Psoas muscle (tissue), 7 donors: ENCODE measurements at regions not wholly inside any gene's neighbourhood (a gene's known extent, or its start where the extent isn't known, plus 50 kb on each side); places are given as distances from the start of the nearest gene placed in this dataset.

Experiments used
- ATAC-seq, 4 donors: fragments of 200-7000 bp; cut with Tn5 transposase; one replicate each; pipeline ENCODE4 v1.9.1; 2020; ENCODE audit warnings: moderate library complexity in 3 of 4, mild to moderate bottlenecking in 2 of 4
- DNase-seq, 2 donors: peaks; one replicate each; pipeline ENCODE4 v3.0.0-alpha.2; 2020
- H3K27ac ChIP-seq: fragments of 200-600 bp; one replicate; pipeline ENCODE4 v1.8.0; 2022
- H3K27me3 ChIP-seq, 3 donors: fragments of 200-600 bp in 1 of 3; one replicate each; pipeline versions ENCODE4 v1.6.1 to v1.8.0; 2013 to 2022; ENCODE audit warnings: low read length in 2 of 3, mild to moderate bottlenecking in 2 of 3, moderate library complexity in 1 of 3; ENCODE audit not compliant: insufficient read depth in 3 of 3
- H3K36me3 ChIP-seq, 2 donors: fragments of 200-600 bp in 1 of 2; one replicate each; pipeline versions ENCODE4 v1.6.1 to v1.8.0; 2013 to 2022; ENCODE audit warnings: low read depth in 1 of 2, mild to moderate bottlenecking in 1 of 2, moderate library complexity in 1 of 2; ENCODE audit not compliant: insufficient read depth in 1 of 2
- H3K4me1 ChIP-seq: fragments of 200-600 bp; one replicate; pipeline ENCODE4 v1.8.0; 2022
- H3K4me3 ChIP-seq: fragments of 200-600 bp; one replicate; pipeline ENCODE4 v1.8.0; 2022; ENCODE audit warnings: mild to moderate bottlenecking
- H3K9me3 ChIP-seq: fragments of 200-600 bp; one replicate; pipeline ENCODE4 v1.8.0; 2022
- CTCF ChIP-seq: fragments of 200-600 bp; IDR thresholded peaks from one replicate; pipeline ENCODE4 v1.8.0; 2022; ENCODE audit warnings: antibody characterized with exemption
- WGBS, 3 donors: extraction: QIAGEN DNeasy Blood & Tissue Kit; methylation state at CpG; one replicate each; pipeline versions ENCODE4 v1.1.6 to v1.1.7; 2013; 5-methylcytosine and 5-hydroxymethylcytosine counted together
- intact Hi-C, 2 donors: fragments of 100-400 bp; cut with DNase I; formaldehyde crosslinking; loops; one replicate each; pipeline versions ENCODE4 v1.11.0 to v1.14.2; 2022
- donor health status: healthy with polysubstance abuse.
- donor health status: DM: no; HTN: no; CAD: no; lungs with moderate emphysema.
- donor health status: Bipolar disorder and iron deficiency.
- donor health status: healthy.
- donor health status: DM: yes; HTN: yes; CAD: no.
- donor health status: DM: no; HTN: no; CAD: no.
- donor health status: DM: yes; HTN: yes; CAD: no.

GRCh38 chr20:56143759-56144158 is 104.8 kb upstream of the MC3R start:
- TF ChIP-seq CTCF, result no peak
- no peaks in the 10 kb centered on the region for H3K27me3 ChIP-seq
- no peaks in the 10 kb centered on the region for H3K4me1 ChIP-seq
- ATAC-seq, result no peak
- H3K36me3 ChIP-seq, result no peaks in the 10 kb centered on the region
- peaks cover 15% of the 10 kb centered on the region for H3K9me3 ChIP-seq
- intact Hi-C loops, result no loop called here
- no peak overlapping the region for H3K27ac ChIP-seq
- no peak overlapping the region for H3K4me3 ChIP-seq
- 45 to 56% (median 45%) methylated on average over 4 of the region's 4 CpGs for WGBS, 3 donors
- DNase-seq, result no peak

GRCh38 chr20:56151834-56152233 is 96.7 kb upstream of the MC3R start:
- WGBS, 3 donors, result 35 to 42% (median 37%) methylated on average over 3 of the region's 3 CpGs
- TF ChIP-seq CTCF, result no peak
- no peak overlapping the region for H3K27ac ChIP-seq
- DNase-seq (no peak), ATAC-seq (no peak)
- intact Hi-C loops, result no loop called here
- H3K27me3 ChIP-seq, result no peaks in the 10 kb centered on the region
- no peak overlapping the region for H3K4me3 ChIP-seq
- H3K36me3 ChIP-seq, result no peaks in the 10 kb centered on the region
- H3K9me3 ChIP-seq, result no peaks in the 10 kb centered on the region
- H3K4me1 ChIP-seq, result no peaks in the 10 kb centered on the region

- DNase-seq (no peak), ATAC-seq (no peak)
- Histone ChIP-seq H3K36me3 (no peaks in the 10 kb centered on the region), H3K27ac (no peak overlapping the region), H3K4me1 (no peaks in the 10 kb centered on the region), H3K4me3 (no peak overlapping the region), H3K27me3 (no peaks in the 10 kb centered on the region), H3K9me3 (no peaks in the 10 kb centered on the region)
- intact Hi-C loops, result no loop called here
- 80 to 85% (median 81%) methylated on average over 5 of the region's 5 CpGs for WGBS, 3 donors
- no peak for TF ChIP-seq CTCF
These were observed 94.6 kb upstream of the MC3R start for GRCh38 chr20:56153926-56154325.

GRCh38 chr20:56155625-56156024 is 92.9 kb upstream of the MC3R start:
- DNase-seq, result no peak
- no peak for ATAC-seq
- Histone ChIP-seq H3K27ac (no peak overlapping the region), H3K9me3 (no peaks in the 10 kb centered on the region), H3K36me3 (no peaks in the 10 kb centered on the region), H3K4me3 (no peak overlapping the region), H3K4me1 (no peaks in the 10 kb centered on the region), H3K27me3 (no peaks in the 10 kb centered on the region)
- 83 to 96% (median 91%) methylated on average over 5 of the region's 5 CpGs for WGBS, 3 donors
- intact Hi-C loops, result no loop called here
- TF ChIP-seq CTCF, result no peak

GRCh38 chr20:56157530-56158203 is 90.9 kb upstream of the MC3R start:
- H3K9me3 ChIP-seq, result no peaks in the 10 kb centered on the region
- no peak for TF ChIP-seq CTCF
- DNase-seq (no peak), ATAC-seq (no peak)
- intact Hi-C loops, result no loop called here
- H3K36me3 ChIP-seq, result no peaks in the 10 kb centered on the region
- no peak overlapping the region for H3K27ac ChIP-seq
- 61 to 76% (median 72%) methylated on average over 12 of the region's 12 CpGs for WGBS, 3 donors
- H3K27me3 ChIP-seq, result no peaks in the 10 kb centered on the region
- H3K4me1 ChIP-seq, result no peaks in the 10 kb centered on the region
- no peak overlapping the region for H3K4me3 ChIP-seq
